A673 (cell line): ENCODE measurements at regions not wholly inside any gene's neighbourhood (a gene's known extent, or its start where the extent isn't known, plus 50 kb on each side); places are given as distances from the start of the nearest gene placed in this dataset.

Experiments
- BruUV-seq: library from RNA; stranded (reverse); fragments of 400-500 nt; replicated peaks from 2 replicates; lab custom pipeline; 2021; lab: Mats Ljungman, UMichigan
- CTCF ChIA-PET: fragments of 300-600 bp; sonication (Branson Sonifier 250); formaldehyde crosslinking; loops from one replicate; lab custom pipeline; 2022; ENCODE audit warnings: antibody characterized with exemption; lab: Charles Lee
- POLR2A ChIA-PET: fragments of 300-600 bp; sonication (Branson Sonifier 250); formaldehyde crosslinking; loops from one replicate; lab custom pipeline; 2022; ENCODE audit warnings: antibody characterized with exemption; ENCODE audit not compliant: low non-redundant PET; lab: Charles Lee
- DNase-seq: peaks from one replicate; pipeline ENCODE4 v3.0.0-alpha.2; 2015; ENCODE audit warnings: low spot score
- H3K27ac ChIP-seq: fragments of 200-600 bp; sonication (generic); 2 replicates; pipeline ENCODE4 v1.5.1; 2016; ENCODE audit warnings: mixed run types, low read depth, mild to moderate bottlenecking, mixed read lengths, antibody characterized with exemption, low read length; ENCODE audit not compliant: poor library complexity, severe bottlenecking
- H3K27me3 ChIP-seq: fragments of 200-600 bp; sonication (generic); replicated peaks from 2 replicates; pipeline ENCODE4 v1.6.1; 2017; ENCODE audit warnings: mixed run types, low read depth, mild to moderate bottlenecking, mixed read lengths, antibody characterized with exemption, low read length; ENCODE audit not compliant: insufficient read depth, poor library complexity
- H3K36me3 ChIP-seq: fragments of 200-600 bp; sonication (generic); 2 replicates; pipeline ENCODE4 v1.6.1; 2016; ENCODE audit warnings: mixed run types, mild to moderate bottlenecking, mixed read lengths, antibody characterized with exemption, low read length; ENCODE audit not compliant: insufficient read depth, poor library complexity, severe bottlenecking
- H3K4me1 ChIP-seq: fragments of 200-600 bp; sonication (generic); 2 replicates; pipeline ENCODE4 v1.6.1; 2017; ENCODE audit warnings: mixed run types, mild to moderate bottlenecking, mixed read lengths, antibody characterized with exemption, low read length; ENCODE audit not compliant: insufficient read depth, poor library complexity, severe bottlenecking
- H3K4me3 ChIP-seq: fragments of 200-600 bp; sonication (generic); 2 replicates; pipeline ENCODE4 v1.5.1; 2016; ENCODE audit warnings: low read depth, mixed run types, mild to moderate bottlenecking, mixed read lengths, low read length; ENCODE audit not compliant: poor library complexity, severe bottlenecking
- H3K9me3 ChIP-seq: fragments of 200-600 bp; sonication (generic); 2 replicates; pipeline ENCODE4 v1.6.1; 2016; ENCODE audit warnings: mixed run types, low read depth, mild to moderate bottlenecking, mixed read lengths, antibody characterized with exemption, low read length; ENCODE audit not compliant: poor library complexity, severe bottlenecking
- CTCF ChIP-seq: fragments of 300-800, 200-600 bp; sonication (generic); conservative IDR thresholded peaks from 2 replicates; pipeline ENCODE4 v1.5.1; 2017; ENCODE audit warnings: low read depth, mild to moderate bottlenecking, antibody characterized with exemption, low read length, moderate library complexity, mixed read lengths
- EZH2 ChIP-seq: fragments of 200-600 bp; sonication (generic); IDR thresholded peaks from 2 replicates; pipeline ENCODE4 v1.6.1; 2017; ENCODE audit warnings: borderline replicate concordance, low read depth, mild to moderate bottlenecking, mixed read lengths, antibody characterized with exemption, low read length; ENCODE audit not compliant: poor library complexity, severe bottlenecking
- intact Hi-C: fragments of 100-400 bp; cut with micrococcal nuclease; formaldehyde crosslinking; loops from one replicate; pipeline ENCODE4 v1.10.0; 2022; ENCODE audit not compliant: unreplicated experiment

GRCh38 chr11:69210310-69211035, 54.7 kb downstream of the SMIM38 start:
- DNase-seq = no peak
- H3K4me1 ChIP-seq = peaks cover 20% of the 10 kb centered on the region
- H3K9me3 ChIP-seq = peaks cover 8% of the 10 kb centered on the region
- CTCF ChIA-PET = no interaction called here
- POLR2A ChIA-PET = no interaction called here
- intact Hi-C loops = no loop called here
- no TSS peak for BruUV-seq
- H3K36me3 ChIP-seq = no peaks in the 10 kb centered on the region
- TF ChIP-seq EZH2 = no peak
- TF ChIP-seq CTCF = no peak
- H3K4me3 ChIP-seq = no peak overlapping the region
- no peaks in the 10 kb centered on the region for H3K27me3 ChIP-seq
- peak overlapping the region; percentile 22 for H3K27ac ChIP-seq

- intact Hi-C loops = no loop called here
- CTCF ChIA-PET = interaction anchor here (0.6 kb wide), 1 partner anchor 110 kb away, joined by 3 read pairs; no protein-coding TSS in a partner anchor
- Histone ChIP-seq H3K36me3 (no peaks in the 10 kb centered on the region), H3K4me1 (peaks cover 12% of the 10 kb centered on the region), H3K4me3 (no peak overlapping the region), H3K27me3 (no peaks in the 10 kb centered on the region), H3K9me3 (peaks cover 8% of the 10 kb centered on the region), H3K27ac (no peak overlapping the region)
- POLR2A ChIA-PET = interaction anchor here (0.7 kb wide), 1 partner anchor 884 kb away, joined by 7 read pairs; no protein-coding TSS in a partner anchor
- no TSS peak for BruUV-seq
- no peak for DNase-seq
- no peak for TF ChIP-seq CTCF
- no peak for TF ChIP-seq EZH2
Measured at GRCh38 chr11:69211540-69211919, 55.8 kb downstream of the SMIM38 start.

- peaks cover 9% of the 10 kb centered on the region for H3K4me1 ChIP-seq
- no peak overlapping the region for H3K27ac ChIP-seq
- peaks cover 8% of the 10 kb centered on the region for H3K9me3 ChIP-seq
- CTCF ChIA-PET = interaction anchor here (0.6 kb wide), 1 partner anchor 110 kb away, joined by 3 read pairs; no protein-coding TSS in a partner anchor
- POLR2A ChIA-PET = interaction anchor here (0.7 kb wide), 1 partner anchor 885 kb away, joined by 7 read pairs; no protein-coding TSS in a partner anchor
- DNase-seq = no peak
- TF ChIP-seq EZH2 (no peak), CTCF (peak; percentile 50)
- H3K27me3 ChIP-seq = no peaks in the 10 kb centered on the region
- no TSS peak for BruUV-seq
- no peak overlapping the region for H3K4me3 ChIP-seq
- H3K36me3 ChIP-seq = no peaks in the 10 kb centered on the region
- intact Hi-C loops = no loop called here
Measured at GRCh38 chr11:69211920-69212797, 56.4 kb downstream of the SMIM38 start.
